Ovary (tissue), 7 donors: ENCODE measurements at regions not wholly inside any gene's neighbourhood (a gene's known extent, or its start where the extent isn't known, plus 50 kb on each side); places are given as distances from the start of the nearest gene placed in this dataset.

Experiments
- DNase-seq, 5 donors: peaks; one replicate each; pipeline ENCODE4 v3.0.0-alpha.2; 2019 to 2020
- H3K27ac ChIP-seq, 2 donors: fragments of 200-600 bp; one replicate each; pipeline versions ENCODE4 v1.5.1 to v1.8.0; 2019 to 2022
- H3K27me3 ChIP-seq: fragments of 200-600 bp; one replicate; pipeline ENCODE4 v1.8.0; 2022
- H3K36me3 ChIP-seq: fragments of 200-600 bp; sonication (generic); one replicate; pipeline ENCODE4 v1.5.1; 2019
- H3K4me1 ChIP-seq: one replicate; pipeline ENCODE4 v1.8.1; 2013; ENCODE audit warnings: mild to moderate bottlenecking, moderate library complexity; ENCODE audit not compliant: insufficient read depth
- H3K4me3 ChIP-seq: fragments of 200-600 bp; sonication (generic); one replicate; pipeline ENCODE4 v1.5.1; 2017
- H3K9me3 ChIP-seq, 2 donors: fragments of 200-600 bp in 1 of 2; sonication (generic) in 1 of 2; one replicate each; pipeline versions ENCODE4 v1.5.1 to v1.8.1; 2013 to 2019; ENCODE audit warnings: mild to moderate bottlenecking in 1 of 2, moderate library complexity in 1 of 2
- CTCF ChIP-seq, 3 donors: fragments of 450-650 bp in 2 of 3; fragments of 200-600 bp in 1 of 3; IDR thresholded peaks; one replicate each; pipeline versions ENCODE4 v1.5.1 to v1.8.0; 2016 to 2022; ENCODE audit warnings: antibody characterized with exemption in 3 of 3, mild to moderate bottlenecking in 1 of 3
- EP300 ChIP-seq: sonication (generic); formaldehyde crosslinking; IDR thresholded peaks from one replicate; pipeline ENCODE4 v1.6.1; 2017; ENCODE audit warnings: antibody characterized with exemption
- POLR2A ChIP-seq: fragments of 450-650 bp; IDR thresholded peaks from one replicate; pipeline ENCODE4 v1.6.1; 2017; ENCODE audit warnings: antibody characterized with exemption, mild to moderate bottlenecking, moderate library complexity
- WGBS, 3 donors: extraction: QIAGEN DNeasy Blood & Tissue Kit in 1 of 3; methylation state at CpG; one replicate each; pipeline versions ENCODE4 v1.1.5 to v1.1.7; 2013 to 2017; 5-methylcytosine and 5-hydroxymethylcytosine counted together
- intact Hi-C, 4 donors: fragments of 100-400 bp; cut with DNase I; formaldehyde crosslinking; loops; one replicate each; pipeline versions ENCODE4 v1.11.0 to v1.15.1; 2022 to 2023
- donor health status: DM: no; HTN: no; CAD: no; lungs with moderate emphysema.
- donor health status: DM: no; HTN: no; CAD: no.
- donor health status: Bipolar disorder and iron deficiency.
- donor health status: DM: no; HTN: no; CAD: no.
- donor health status: DM: yes; HTN: yes; CAD: no.

- no peak for DNase-seq
- Histone ChIP-seq H3K27ac (no peak overlapping the region), H3K27me3 (no peaks in the 10 kb centered on the region), H3K4me1 (peaks cover 3% of the 10 kb centered on the region), H3K36me3 (no peaks in the 10 kb centered on the region), H3K9me3 (no peaks in the 10 kb centered on the region), H3K4me3 (no peak overlapping the region)
- TF ChIP-seq POLR2A (no peak), CTCF (IDR thresholded peaks at IDR 0.05) (no peak), EP300 (no peak)
- intact Hi-C loops: no loop called here
- 68 to 83% (median 80%) methylated on average over 5 of the region's 5 CpGs for WGBS, 3 donors
Measured at GRCh38 chr1:168387781-168388760, 107.4 kb downstream of the TBX19 start.

- H3K4me1 ChIP-seq: peaks cover 3% of the 10 kb centered on the region
- H3K9me3 ChIP-seq: no peaks in the 10 kb centered on the region
- TF ChIP-seq EP300: no peak
- no peak for TF ChIP-seq CTCF (IDR thresholded peaks at IDR 0.05)
- TF ChIP-seq POLR2A: no peak
- 14 to 21% (median 21%) methylated on average over 25 of the region's 25 CpGs for WGBS, 3 donors
- no peaks in the 10 kb centered on the region for H3K36me3 ChIP-seq
- H3K27ac ChIP-seq: no peak overlapping the region
- intact Hi-C loops: no loop called here
- peak; percentile 17 to 61 (median 26) for DNase-seq
- no peak overlapping the region for H3K4me3 ChIP-seq
- H3K27me3 ChIP-seq: no peaks in the 10 kb centered on the region
Measured at GRCh38 chr1:168386949-168387586, 106.4 kb downstream of the TBX19 start.

GRCh38 chr1:168386492-168386891 lies 105.8 kb downstream of the TBX19 start:
- WGBS, 3 donors: 76 to 90% (median 89%) methylated on average over 2 of the region's 2 CpGs
- intact Hi-C loops: no loop called here

GRCh38 chr1:168381850-168382249 lies 101.2 kb downstream of the TBX19 start:
- no peak for DNase-seq

More at GRCh38 chr1:168386492-168386891, 105.8 kb downstream of the TBX19 start:
- no peaks in the 10 kb centered on the region for H3K9me3 ChIP-seq
- TF ChIP-seq EP300 (no peak), CTCF (IDR thresholded peaks at IDR 0.05) (no peak), POLR2A (no peak)
- no peak overlapping the region for H3K27ac ChIP-seq
- peaks cover 3% of the 10 kb centered on the region for H3K4me1 ChIP-seq
- H3K36me3 ChIP-seq: no peaks in the 10 kb centered on the region
- no peaks in the 10 kb centered on the region for H3K27me3 ChIP-seq
- no peak overlapping the region for H3K4me3 ChIP-seq
- DNase-seq: no peak

More at GRCh38 chr1:168381850-168382249, 101.2 kb downstream of the TBX19 start:
- Histone ChIP-seq H3K4me1 (peaks cover under 1% of the 10 kb centered on the region), H3K36me3 (no peaks in the 10 kb centered on the region), H3K4me3 (no peak overlapping the region), H3K9me3 (no peaks in the 10 kb centered on the region), H3K27me3 (no peaks in the 10 kb centered on the region), H3K27ac (no peak overlapping the region)
- TF ChIP-seq POLR2A (no peak), CTCF (IDR thresholded peaks at IDR 0.05) (no peak), EP300 (no peak)
- intact Hi-C loops: no loop called here
